Tibial artery (tissue), 4 donors: ENCODE measurements at regions not wholly inside any gene's neighbourhood (a gene's known extent, or its start where the extent isn't known, plus 50 kb on each side); places are given as distances from the start of the nearest gene placed in this dataset.

Experiments used
- DNase-seq, 2 donors: peaks; one replicate each; pipeline ENCODE4 v3.0.0-alpha.2; 2019
- H3K27ac ChIP-seq, 2 donors: fragments of 200-600 bp; sonication (generic) in 1 of 2; 1 replicate in 1 of 2; 2 replicates in 1 of 2; pipeline ENCODE4 v1.5.1; 2018 to 2019; ENCODE audit warnings: mild to moderate bottlenecking in 1 of 2
- H3K27me3 ChIP-seq, 2 donors: fragments of 200-600 bp; sonication (generic) in 1 of 2; one replicate each; pipeline versions ENCODE4 v1.5.1 to v1.6.0; 2016 to 2019
- H3K36me3 ChIP-seq, 3 donors: fragments of 200-600 bp; sonication (generic) in 2 of 3; one replicate each; pipeline ENCODE4 v1.5.1; 2016 to 2019; ENCODE audit warnings: mild to moderate bottlenecking in 2 of 3
- H3K4me1 ChIP-seq, 4 donors: fragments of 200-600 bp; sonication (generic) in 2 of 4; 1 replicate in 3 of 4; 2 replicates in 1 of 4; pipeline ENCODE4 v1.5.1; 2016 to 2019
- H3K4me3 ChIP-seq, 2 donors: fragments of 200-600 bp; sonication (generic) in 1 of 2; 1 replicate in 1 of 2; 2 replicates in 1 of 2; pipeline ENCODE4 v1.5.1; 2018 to 2019; ENCODE audit warnings: mild to moderate bottlenecking in 2 of 2
- H3K9me3 ChIP-seq, 3 donors: fragments of 200-600 bp; sonication (generic) in 1 of 3; one replicate each; pipeline ENCODE4 v1.5.1; 2016 to 2019
- CTCF ChIP-seq, 2 experiments: fragments of 200-600 bp in 1 of 2; fragments of 450-650 bp in 1 of 2; IDR thresholded peaks; one replicate each; pipeline ENCODE4 v1.5.1; 2017 to 2019; ENCODE audit warnings: antibody characterized with exemption in 2 of 2, mild to moderate bottlenecking in 1 of 2, moderate library complexity in 1 of 2
- intact Hi-C: fragments of 100-400 bp; cut with DNase I; formaldehyde crosslinking; loops from one replicate; pipeline ENCODE4 v1.15.0; 2023; ENCODE audit warnings: low total_unique reads

- Histone ChIP-seq H3K36me3 (no peaks in the 10 kb centered on the region), H3K27me3 (no peaks in the 10 kb centered on the region), H3K4me3 (no peak overlapping the region), H3K4me1 (peaks cover 0 to 86% (median 68%) of the 10 kb centered on the region in 4 donors), H3K9me3 (no peaks in the 10 kb centered on the region), H3K27ac (no peak overlapping the region)
- DNase-seq, result no peak
- TF ChIP-seq CTCF (IDR thresholded peaks at IDR 0.05), result no peak
- intact Hi-C loops, result no loop called here
These were observed 293.7 kb downstream of the SEC14L1 start for GRCh38 chr17:77434136-77435114.

- no peak for DNase-seq
- Histone ChIP-seq H3K4me3 (no peak overlapping the region), H3K4me1 (peaks cover 0 to 79% (median 63%) of the 10 kb centered on the region in 4 donors)
These were observed 294.7 kb downstream of the SEC14L1 start for GRCh38 chr17:77435272-77436057.

GRCh38 chr17:77436058-77436442 lies 295.3 kb downstream of the SEC14L1 start:
- H3K4me3 ChIP-seq, result no peak overlapping the region
- H3K27ac ChIP-seq, result no peak overlapping the region
- DNase-seq, result no peak
- H3K9me3 ChIP-seq, result no peaks in the 10 kb centered on the region
- H3K27me3 ChIP-seq, result no peaks in the 10 kb centered on the region
- no peak for TF ChIP-seq CTCF (IDR thresholded peaks at IDR 0.05)
- intact Hi-C loops, result no loop called here
- H3K4me1 ChIP-seq, result peaks cover 0 to 78% (median 61%) of the 10 kb centered on the region in 4 donors
- no peaks in the 10 kb centered on the region for H3K36me3 ChIP-seq

More at GRCh38 chr17:77435272-77436057, 294.7 kb downstream of the SEC14L1 start:
- Histone ChIP-seq H3K36me3 (no peaks in the 10 kb centered on the region), H3K9me3 (no peaks in the 10 kb centered on the region), H3K27me3 (no peaks in the 10 kb centered on the region), H3K27ac (no peak overlapping the region)
- TF ChIP-seq CTCF (IDR thresholded peaks at IDR 0.05), result no peak
- intact Hi-C loops, result no loop called here

- no peaks in the 10 kb centered on the region for H3K27me3 ChIP-seq
- no peak for DNase-seq
- H3K4me1 ChIP-seq, result peaks cover 0 to 82% (median 62%) of the 10 kb centered on the region in 4 donors
- TF ChIP-seq CTCF (IDR thresholded peaks at IDR 0.05), result no peak
- no peaks in the 10 kb centered on the region for H3K36me3 ChIP-seq
- intact Hi-C loops, result no loop called here
- no peak overlapping the region for H3K4me3 ChIP-seq
- no peak overlapping the region for H3K27ac ChIP-seq
- no peaks in the 10 kb centered on the region for H3K9me3 ChIP-seq
These were observed 295.7 kb downstream of the SEC14L1 start for GRCh38 chr17:77436481-77436880.

- Histone ChIP-seq H3K9me3 (no peaks in the 10 kb centered on the region), H3K4me3 (no peak overlapping the region), H3K27ac (no peak overlapping the region), H3K4me1 (peaks cover 0 to 82% (median 63%) of the 10 kb centered on the region in 4 donors), H3K27me3 (no peaks in the 10 kb centered on the region), H3K36me3 (no peaks in the 10 kb centered on the region)
- intact Hi-C loops, result no loop called here
- TF ChIP-seq CTCF (IDR thresholded peaks at IDR 0.05), result no peak
- peak; percentile 61 to 77 for DNase-seq
These were observed 296.2 kb downstream of the SEC14L1 start for GRCh38 chr17:77437017-77437416.
